ENCODE measurements at regions not wholly inside any gene's neighbourhood (a gene's known extent, or its start where the extent isn't known, plus 50 kb on each side); places are given as distances from the start of the nearest gene placed in this dataset.

DNA sequence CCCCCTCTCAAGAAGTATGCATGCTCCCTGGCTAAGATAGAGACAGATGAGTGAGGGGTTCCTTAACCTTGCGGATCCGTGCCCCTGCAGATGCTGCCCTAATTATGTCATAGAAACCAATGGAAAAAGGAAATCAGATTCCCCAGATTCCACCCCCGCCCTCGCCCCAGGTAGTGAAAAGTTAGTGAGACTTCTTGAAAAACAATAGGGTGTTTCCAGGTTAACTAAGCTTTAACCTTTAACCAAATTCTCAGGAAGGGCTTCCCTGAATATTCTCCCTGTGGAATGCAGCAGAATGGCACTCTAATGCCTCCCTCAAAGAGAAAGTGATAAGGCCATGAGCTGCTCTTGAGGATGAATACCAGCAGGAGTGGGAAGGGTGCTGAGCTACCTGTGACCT lies 116.0 kb upstream of the RANBP3L start:
- dilution Hi-C loops (cut with HindIII; ENCODE audit: low sequenced_read_pairs, unreplicated experiment) (no loop called here), in situ Hi-C loops (cut with MboI; ENCODE audit: low sequenced_read_pairs) (loop anchor here (10.0 kb wide), 1 partner anchor 87 kb away; no protein-coding TSS in a partner anchor), intact Hi-C loops (cut with micrococcal nuclease) (no loop called here)
- no peak overlapping the region for H3K18ac ChIP-seq (ENCODE audit: low read depth, low read length)
- TF ChIP-seq MAFK (IDR thresholded peaks at IDR 0.05; ENCODE audit: low read depth, low read length) (no peak), SMC3 (IDR thresholded peaks at IDR 0.05; ENCODE audit: low read depth, low read length) (no peak), FOS (IDR thresholded peaks at IDR 0.05; ENCODE audit: low read depth, low read length) (no peak)
- ATAC-seq (ENCODE audit: low read depth) (no peak), DNase-seq (no peak)
- H2AK5ac ChIP-seq (ENCODE audit: low read depth, low read length), result no peak overlapping the region
- ChIA-PET CTCF (interaction anchor here (1.1 to 2.4 kb wide), 4 partner anchors 273 to 282 kb away, joined by 3 to 9 read pairs (median 5); no protein-coding TSS in a partner anchor), POLR2A (ENCODE audit: unreplicated experiment) (no interaction called here)
- no peaks in the 10 kb centered on the region for H3K9me3 ChIP-seq (ENCODE audit: control insufficient read depth, insufficient read depth, low read length)
- no peak overlapping the region for H3K14ac ChIP-seq (replicated peaks; ENCODE audit: low read depth, low read length)
- no peak overlapping the region for H4K91ac ChIP-seq (ENCODE audit: insufficient read depth, low read depth, low read length)
- H3K27ac ChIP-seq (ENCODE audit: insufficient read depth, low read length), result no peak overlapping the region
- no peaks in the 10 kb centered on the region for H3K9me1 ChIP-seq (ENCODE audit: insufficient read depth, low read length)
- H3K4me2 ChIP-seq (ENCODE audit: low read depth, low read length), result no peak overlapping the region
- no CpG with 5 or more reads among the region's 4 CpGs for WGBS, 2 experiments (ENCODE audit: extremely low coverage in 2 of 2, insufficient read length in 1 of 2)
- H3K27me3 ChIP-seq (ENCODE audit: control insufficient read depth, insufficient read depth, low read length), result peaks cover 13% of the 10 kb centered on the region
- no peak overlapping the region for H2AFZ ChIP-seq (replicated peaks; ENCODE audit: low read length, poor library complexity)
- no peaks in the 10 kb centered on the region for H4K20me1 ChIP-seq (ENCODE audit: insufficient read depth, low read length)
- H2BK5ac ChIP-seq (ENCODE audit: low read depth, low read length, poor library complexity, severe bottlenecking), result no peak overlapping the region
- H3K23ac ChIP-seq (ENCODE audit: low read depth, low read length), result no peak overlapping the region
- H2BK120ac ChIP-seq (ENCODE audit: low read depth, low read length), result no peak overlapping the region
- H3K9ac ChIP-seq (ENCODE audit: low read depth, low read length), result no peak overlapping the region
- no peak overlapping the region for H3K4me3 ChIP-seq (ENCODE audit: insufficient read depth, low read depth, low read length)
- H3K36me3 ChIP-seq (ENCODE audit: control insufficient read depth, insufficient read depth, low read length), result no peaks in the 10 kb centered on the region
- H2AK9ac ChIP-seq (replicated peaks; ENCODE audit: low read depth, low read length, poor library complexity), result no peak overlapping the region
- H2BK20ac ChIP-seq (ENCODE audit: low read depth, low read length), result no peak overlapping the region
- no peak overlapping the region for H4K5ac ChIP-seq (ENCODE audit: low read depth, low read length)
- H3K4me1 ChIP-seq (ENCODE audit: control insufficient read depth, insufficient read depth, low read length), result no peaks in the 10 kb centered on the region
- no peak overlapping the region for H2BK15ac ChIP-seq (ENCODE audit: low read depth, low read length)
- BruUV-seq (replicated peaks), result no TSS peak
- H3K56ac ChIP-seq (ENCODE audit: extremely low read depth, insufficient read depth, low read length), result no peak overlapping the region
- no peaks in the 10 kb centered on the region for H3K79me1 ChIP-seq (ENCODE audit: low read depth in 1 of 2, low read length in 2 of 2)
- H4K8ac ChIP-seq (ENCODE audit: low read depth in 2 of 2, low read length in 2 of 2), result no peak overlapping the region
- no peak overlapping the region for H3K4ac ChIP-seq (ENCODE audit: low read depth, low read length)

Data from IMR-90 (cell line).